Keratinocyte (primary cell): ENCODE measurements at regions not wholly inside any gene's neighbourhood (a gene's known extent, or its start where the extent isn't known, plus 50 kb on each side); places are given as distances from the start of the nearest gene placed in this dataset.

ENCODE experiments used
- DNase-seq: peaks from one replicate; pipeline ENCODE4 v3.0.0-alpha.2; 2011; ENCODE audit warnings: low read depth, missing footprints, low spot score
- FAIRE-seq: peaks from 2 replicates; lab custom pipeline; 2011; peaks lifted over from hg19 to GRCh38; lab: Jason Lieb, UNC
- H2AFZ ChIP-seq: 2 replicates; pipeline ENCODE4 v1.6.0; 2012; ENCODE audit warnings: low read length, control low read depth, inconsistent platforms; ENCODE audit not compliant: control insufficient read depth
- H3K27ac ChIP-seq: 2 replicates; pipeline ENCODE4 v1.5.1; 2011; ENCODE audit warnings: low read length; ENCODE audit not compliant: control insufficient read depth, insufficient read depth
- H3K27me3 ChIP-seq: 3 replicates; pipeline ENCODE4 v1.6.0; 2011; ENCODE audit warnings: low read length; ENCODE audit not compliant: control insufficient read depth, insufficient read depth; ENCODE audit errors: extremely low read depth
- H3K36me3 ChIP-seq, 2 experiments: 2 replicates in 1 of 2; 3 replicates in 1 of 2; pipeline ENCODE4 v1.5.1; 2011; ENCODE audit warnings: low read length in 2 of 2, mild to moderate bottlenecking in 1 of 2; ENCODE audit not compliant: control insufficient read depth in 2 of 2, insufficient read depth in 2 of 2; ENCODE audit errors: extremely low read depth in 1 of 2
- H3K4me1 ChIP-seq: 3 replicates; pipeline ENCODE4 v1.5.1; 2011; ENCODE audit warnings: low read length; ENCODE audit not compliant: control insufficient read depth, insufficient read depth; ENCODE audit errors: extremely low read depth
- H3K4me2 ChIP-seq: 3 replicates; pipeline ENCODE4 v1.6.0; 2011; ENCODE audit warnings: low read depth, low read length; ENCODE audit not compliant: control insufficient read depth, insufficient read depth; ENCODE audit errors: extremely low read depth
- H3K4me3 ChIP-seq, 3 experiments: fragments of 200-600 bp in 1 of 3; sonication (generic) in 1 of 3; 2 replicates in 2 of 3; 3 replicates in 1 of 3; pipeline ENCODE4 v1.5.1; 2011 to 2016; ENCODE audit warnings: low read length in 3 of 3, mild to moderate bottlenecking in 3 of 3, control low read depth in 2 of 3, inconsistent platforms in 1 of 3, low read depth in 1 of 3, mixed read lengths in 1 of 3, mixed run types in 1 of 3, moderate library complexity in 1 of 3; ENCODE audit not compliant: control insufficient read depth in 2 of 3, insufficient read depth in 2 of 3; ENCODE audit errors: extremely low read depth in 1 of 3
- H3K79me2 ChIP-seq: 2 replicates; pipeline ENCODE4 v1.6.0; 2012; ENCODE audit warnings: low read length; ENCODE audit not compliant: control insufficient read depth, insufficient read depth
- H3K9ac ChIP-seq: 3 replicates; pipeline ENCODE4 v1.6.0; 2011; ENCODE audit warnings: low read length; ENCODE audit not compliant: control insufficient read depth, insufficient read depth; ENCODE audit errors: extremely low read depth
- H3K9me1 ChIP-seq: 3 replicates; pipeline ENCODE4 v1.6.0; 2011; ENCODE audit warnings: low read length; ENCODE audit not compliant: control insufficient read depth, insufficient read depth; ENCODE audit errors: extremely low read depth
- H3K9me3 ChIP-seq: 2 replicates; pipeline ENCODE4 v1.5.1; 2012; ENCODE audit warnings: low read depth, low read length; ENCODE audit not compliant: control insufficient read depth
- H4K20me1 ChIP-seq: 3 replicates; pipeline ENCODE4 v1.6.0; 2011; ENCODE audit warnings: low read length; ENCODE audit not compliant: control insufficient read depth, insufficient read depth; ENCODE audit errors: extremely low read depth
- CTCF ChIP-seq, 3 experiments: IDR thresholded peaks in 1 of 3; conservative IDR thresholded peaks in 1 of 3; optimal IDR thresholded peaks in 1 of 3; 2 replicates in 2 of 3; 3 replicates in 1 of 3; pipeline versions ENCODE3 to v1.5.1; 2011; ENCODE audit warnings: low read length in 3 of 3, mild to moderate bottlenecking in 3 of 3, moderate library complexity in 2 of 3, control low read depth in 1 of 3, inconsistent platforms in 1 of 3; ENCODE audit not compliant: insufficient read depth in 2 of 3; ENCODE audit errors: extremely low read depth in 1 of 3
- EZH2 ChIP-seq: IDR thresholded peaks from one replicate; pipeline ENCODE4 v1.6.1; 2012; ENCODE audit warnings: inconsistent platforms, mild to moderate bottlenecking, low read length, moderate library complexity
- dilution Hi-C: fragments of 300-500 bp; cut with MboI; formaldehyde crosslinking; loops from one replicate; pipeline ENCODE4 v1.7.0; 2020; ENCODE audit warnings: low sequenced_read_pairs; ENCODE audit not compliant: extremely low pct_ligation_motif_present

- Histone ChIP-seq H3K9me3 (no peaks in the 10 kb centered on the region), H3K27ac (no peak overlapping the region), H3K4me2 (no peak overlapping the region), H3K36me3 (no peaks in the 10 kb centered on the region), H4K20me1 (no peaks in the 10 kb centered on the region), H2AFZ (no peak overlapping the region), H3K79me2 (no peaks in the 10 kb centered on the region), H3K9ac (no peak overlapping the region), H3K9me1 (no peaks in the 10 kb centered on the region), H3K27me3 (no peaks in the 10 kb centered on the region), H3K4me3 (no peak overlapping the region), H3K4me1 (no peaks in the 10 kb centered on the region)
- FAIRE-seq (no peak), DNase-seq (no peak)
- dilution Hi-C loops: no loop called here
- TF ChIP-seq CTCF (optimal IDR thresholded peaks at IDR 0.05 in 1 of 3, IDR thresholded peaks at IDR 0.05 in 1 of 3, conservative IDR thresholded peaks at IDR 0.05 in 1 of 3; ENCODE audit: extremely low read depth in 1 of 3, insufficient read depth in 2 of 3, low read length in 3 of 3): no peak
- no peak for TF ChIP-seq EZH2
Measured at GRCh38 chr7:11247545-11247944, 273.9 kb downstream of the PHF14 start.

GRCh38 chr7:11251436-11251835, 277.8 kb downstream of the PHF14 start:
- H3K27ac ChIP-seq: no peak overlapping the region
- no peaks in the 10 kb centered on the region for H3K9me1 ChIP-seq
- dilution Hi-C loops: no loop called here
- H3K4me2 ChIP-seq: no peak overlapping the region
- H4K20me1 ChIP-seq: no peaks in the 10 kb centered on the region
- no peak overlapping the region for H3K9ac ChIP-seq
- H3K79me2 ChIP-seq: no peaks in the 10 kb centered on the region
- no peaks in the 10 kb centered on the region for H3K4me1 ChIP-seq
- no peak overlapping the region for H2AFZ ChIP-seq
- H3K27me3 ChIP-seq: no peaks in the 10 kb centered on the region
- FAIRE-seq: no peak
- H3K9me3 ChIP-seq: no peaks in the 10 kb centered on the region
- no peak overlapping the region for H3K4me3 ChIP-seq
- no peak for TF ChIP-seq CTCF (optimal IDR thresholded peaks at IDR 0.05 in 1 of 3, IDR thresholded peaks at IDR 0.05 in 1 of 3, conservative IDR thresholded peaks at IDR 0.05 in 1 of 3; ENCODE audit: extremely low read depth in 1 of 3, insufficient read depth in 2 of 3, low read length in 3 of 3)
- no peak for TF ChIP-seq EZH2
- H3K36me3 ChIP-seq: no peaks in the 10 kb centered on the region
- DNase-seq: no peak
